CD14-positive monocyte (primary cell): ENCODE measurements at regions not wholly inside any gene's neighbourhood (a gene's known extent, or its start where the extent isn't known, plus 50 kb on each side); places are given as distances from the start of the nearest gene placed in this dataset.

Experiments used
- DNase-seq, 3 donors: peaks; one replicate each; pipeline ENCODE4 v3.0.0-alpha.2; 2011 to 2022
- H2AFZ ChIP-seq: 2 replicates; pipeline ENCODE4 v1.6.0; 2012; ENCODE audit warnings: mild to moderate bottlenecking, low read depth, low read length, inconsistent platforms; ENCODE audit not compliant: insufficient read depth, poor library complexity, severe bottlenecking
- H3K27ac ChIP-seq, 2 donors: 1 replicate in 1 of 2; 2 replicates in 1 of 2; pipeline ENCODE4 v1.5.1; 2012 to 2013; ENCODE audit warnings: low read length in 2 of 2, control low read depth in 1 of 2, inconsistent platforms in 1 of 2, low read depth in 1 of 2, mild to moderate bottlenecking in 1 of 2
- H3K27me3 ChIP-seq, 2 donors: one replicate each; pipeline versions ENCODE4 v1.6.0 to v1.6.1; 2011 to 2013; ENCODE audit warnings: low read length in 2 of 2; ENCODE audit not compliant: control insufficient read depth in 2 of 2, insufficient read depth in 2 of 2
- H3K36me3 ChIP-seq, 2 donors: replicated peaks in 1 of 2; 1 replicate in 1 of 2; 2 replicates in 1 of 2; pipeline versions ENCODE4 v1.5.1 to v1.6.1; 2012 to 2013; ENCODE audit warnings: low read length in 2 of 2, control low read depth in 1 of 2, inconsistent platforms in 1 of 2, mild to moderate bottlenecking in 1 of 2; ENCODE audit not compliant: insufficient read depth in 2 of 2, control insufficient read depth in 1 of 2
- H3K4me1 ChIP-seq, 2 donors: 1 replicate in 1 of 2; 2 replicates in 1 of 2; pipeline versions ENCODE4 v1.5.1 to v1.6.1; 2012 to 2013; ENCODE audit warnings: low read length in 2 of 2, control low read depth in 1 of 2, inconsistent platforms in 1 of 2, mild to moderate bottlenecking in 1 of 2, moderate library complexity in 1 of 2; ENCODE audit not compliant: insufficient read depth in 2 of 2, control insufficient read depth in 1 of 2
- H3K4me2 ChIP-seq: replicated peaks from 2 replicates; pipeline ENCODE3; 2012; ENCODE audit warnings: low read length, moderate library complexity, mild to moderate bottlenecking; ENCODE audit not compliant: poor library complexity, severe bottlenecking; ENCODE audit errors: extremely low read depth
- H3K4me3 ChIP-seq, 3 experiments: fragments of 200-600 bp in 1 of 3; sonication (generic) in 1 of 3; replicated peaks in 1 of 3; 1 replicate in 2 of 3; 2 replicates in 1 of 3; pipeline ENCODE4 v1.5.1; 2011 to 2013; ENCODE audit warnings: low read length in 3 of 3, mild to moderate bottlenecking in 3 of 3, control low read depth in 2 of 3, low read depth in 2 of 3, inconsistent platforms in 1 of 3, moderate library complexity in 1 of 3
- H3K79me2 ChIP-seq: 2 replicates; pipeline ENCODE4 v1.6.0; 2012; ENCODE audit warnings: mild to moderate bottlenecking, control low read depth, inconsistent platforms, low read length, moderate library complexity; ENCODE audit not compliant: insufficient read depth
- H3K9ac ChIP-seq: 2 replicates; pipeline ENCODE4 v1.6.0; 2017; ENCODE audit warnings: low read length, mild to moderate bottlenecking; ENCODE audit not compliant: insufficient read depth, poor library complexity, severe bottlenecking
- H3K9me3 ChIP-seq, 2 donors: replicated peaks in 1 of 2; 1 replicate in 1 of 2; 2 replicates in 1 of 2; pipeline versions ENCODE4 v1.5.1 to v1.6.1; 2012 to 2013; ENCODE audit warnings: low read length in 2 of 2, control low read depth in 1 of 2; ENCODE audit not compliant: control insufficient read depth in 1 of 2, insufficient read depth in 1 of 2
- H4K20me1 ChIP-seq: 2 replicates; pipeline ENCODE4 v1.6.0; 2012; ENCODE audit warnings: mild to moderate bottlenecking, low read length, control low read depth, moderate library complexity; ENCODE audit not compliant: insufficient read depth
- H3K27ac Mint-ChIP-seq, 7 donors: one replicate each; pipeline ENCODE4 v1.8.0; 2020; ENCODE audit warnings: mild to moderate bottlenecking in 7 of 7, mixed read lengths in 7 of 7, moderate library complexity in 6 of 7, inconsistent platforms in 2 of 7
- H3K27me3 Mint-ChIP-seq, 3 donors: one replicate each; pipeline ENCODE4 v1.8.0; 2021 to 2022; ENCODE audit warnings: low read depth in 3 of 3, mild to moderate bottlenecking in 3 of 3, mixed read lengths in 3 of 3, moderate library complexity in 3 of 3, inconsistent platforms in 1 of 3
- H3K36me3 Mint-ChIP-seq, 2 donors: one replicate each; pipeline ENCODE4 v1.8.0; 2020; ENCODE audit warnings: mixed read lengths in 2 of 2, inconsistent platforms in 1 of 2, mild to moderate bottlenecking in 1 of 2
- H3K4me1 Mint-ChIP-seq: one replicate; pipeline ENCODE4 v1.8.0; 2020; ENCODE audit warnings: mild to moderate bottlenecking, mixed read lengths
- H3K4me3 Mint-ChIP-seq, 2 donors: one replicate each; pipeline ENCODE4 v1.8.0; 2020; ENCODE audit warnings: mild to moderate bottlenecking in 2 of 2, mixed read lengths in 2 of 2, moderate library complexity in 1 of 2
- H3K9me3 Mint-ChIP-seq, 7 donors: one replicate each; pipeline ENCODE4 v1.8.0; 2020 to 2022; ENCODE audit warnings: mixed read lengths in 7 of 7, mild to moderate bottlenecking in 6 of 7, moderate library complexity in 6 of 7, inconsistent platforms in 2 of 7
- CTCF ChIP-seq: fragments of 200-600 bp; IDR thresholded peaks from one replicate; pipeline ENCODE4 v1.8.0; 2022; ENCODE audit warnings: antibody characterized with exemption, mild to moderate bottlenecking
- WGBS: methylation state at CpG from one replicate; pipeline ENCODE4 v1.1.5; 2013; ENCODE audit warnings: missing lambda C conversion rate; ENCODE audit not compliant: insufficient coverage; 5-methylcytosine and 5-hydroxymethylcytosine counted together
- intact Hi-C, 2 donors: fragments of 100-400 bp; cut with micrococcal nuclease; formaldehyde crosslinking; loops; one replicate each; pipeline versions ENCODE4 v1.15.0 to v1.15.1; 2023

- H3K4me3 ChIP-seq = no peak overlapping the region
- peaks cover 0 to 15% (median 2%) of the 10 kb centered on the region in 7 donors for H3K9me3 Mint-ChIP-seq
- intact Hi-C loops = no loop called here
Measured at GRCh38 chr22:49362211-49362839, 465.3 kb downstream of the BRD1 start.

GRCh38 chr22:49361164-49361563, 466.5 kb downstream of the BRD1 start:
- no peak overlapping the region for H3K4me2 ChIP-seq
- 100% methylated on average over 1 of the region's 4 CpGs for WGBS
- H3K36me3 ChIP-seq = no peaks in the 10 kb centered on the region
- intact Hi-C loops = no loop called here
- no peak overlapping the region for H2AFZ ChIP-seq
- peak overlapping the region in 1 of 2 donors; percentile 23 for H3K4me3 Mint-ChIP-seq
- H3K27ac ChIP-seq = no peak overlapping the region
- peaks cover 2 to 23% (median 10%) of the 10 kb centered on the region in 3 donors for H3K27me3 Mint-ChIP-seq
- H3K4me3 ChIP-seq = no peak overlapping the region
- H3K9ac ChIP-seq = no peak overlapping the region
- H3K27ac Mint-ChIP-seq = no peak overlapping the region
- H3K79me2 ChIP-seq = no peaks in the 10 kb centered on the region
- H4K20me1 ChIP-seq = no peaks in the 10 kb centered on the region
- H3K36me3 Mint-ChIP-seq = no peaks in the 10 kb centered on the region
- no peaks in the 10 kb centered on the region for H3K27me3 ChIP-seq
- H3K9me3 Mint-ChIP-seq = peaks cover 0 to 15% (median 2%) of the 10 kb centered on the region in 7 donors
- no peak for TF ChIP-seq CTCF
- no peaks in the 10 kb centered on the region for H3K4me1 Mint-ChIP-seq
- no peak for DNase-seq
- H3K4me1 ChIP-seq = no peaks in the 10 kb centered on the region
- peaks cover 0 to 10% of the 10 kb centered on the region in 2 donors for H3K9me3 ChIP-seq

More at GRCh38 chr22:49362211-49362839, 465.3 kb downstream of the BRD1 start:
- no peaks in the 10 kb centered on the region for H3K79me2 ChIP-seq
- H3K27ac Mint-ChIP-seq = no peak overlapping the region
- no peaks in the 10 kb centered on the region for H3K4me1 ChIP-seq
- no peak overlapping the region for H2AFZ ChIP-seq
- no peak overlapping the region for H3K9ac ChIP-seq
- H3K36me3 ChIP-seq = no peaks in the 10 kb centered on the region
- H4K20me1 ChIP-seq = no peaks in the 10 kb centered on the region
- no peak for TF ChIP-seq CTCF
- no peak overlapping the region for H3K4me3 Mint-ChIP-seq
- H3K4me1 Mint-ChIP-seq = no peaks in the 10 kb centered on the region
- H3K27me3 Mint-ChIP-seq = peaks cover 2 to 23% (median 6%) of the 10 kb centered on the region in 3 donors
- H3K4me2 ChIP-seq = no peak overlapping the region
- H3K27ac ChIP-seq = no peak overlapping the region
- 84% methylated on average over 8 of the region's 13 CpGs for WGBS
- no peaks in the 10 kb centered on the region for H3K27me3 ChIP-seq
- no peaks in the 10 kb centered on the region for H3K36me3 Mint-ChIP-seq
- peaks cover 0 to 10% of the 10 kb centered on the region in 2 donors for H3K9me3 ChIP-seq
- DNase-seq = no peak
